Hindlimb muscle (tissue), 1 donor: ENCODE measurements at regions not wholly inside any gene's neighbourhood (a gene's known extent, or its start where the extent isn't known, plus 50 kb on each side); places are given as distances from the start of the nearest gene placed in this dataset.

Source experiments
- DNase-seq: peaks from one replicate; pipeline ENCODE4 v3.0.0-alpha.2; 2013

DNA sequence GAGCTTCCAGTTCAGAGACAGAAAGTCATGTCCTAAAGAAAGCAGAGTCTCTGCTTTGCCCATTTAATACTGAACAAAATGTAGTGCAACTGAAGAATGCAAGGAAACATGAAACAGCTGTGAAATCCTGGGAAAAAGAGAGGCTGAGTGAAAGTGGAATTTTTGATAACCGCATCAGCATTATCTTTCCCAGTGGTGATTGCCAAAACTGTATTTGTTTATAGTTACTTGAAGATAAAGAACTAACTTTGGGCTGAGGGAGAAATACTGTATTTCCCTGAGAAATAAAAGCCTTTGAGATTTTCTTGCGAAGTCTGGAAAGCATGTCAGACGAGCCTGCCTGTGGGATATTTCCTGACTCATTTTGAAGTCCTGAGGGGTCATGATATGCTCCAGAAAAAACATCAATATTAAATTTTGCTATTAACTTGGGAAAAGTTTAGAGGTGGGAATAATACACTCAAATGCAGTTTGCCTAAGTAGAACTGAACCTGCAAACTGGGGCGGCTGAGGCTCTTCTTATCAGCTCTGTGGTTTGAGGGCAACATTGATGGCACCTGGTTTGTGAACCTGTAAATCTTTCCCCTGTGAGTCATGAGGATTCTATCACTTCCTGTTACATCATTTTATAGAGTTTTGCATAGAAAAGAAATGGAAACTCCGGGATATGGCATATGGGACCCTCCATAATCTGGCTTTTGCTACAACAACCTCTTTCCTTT is 855.3 kb downstream of the MCTP2 start:
- DNase-seq = no peak

DNA sequence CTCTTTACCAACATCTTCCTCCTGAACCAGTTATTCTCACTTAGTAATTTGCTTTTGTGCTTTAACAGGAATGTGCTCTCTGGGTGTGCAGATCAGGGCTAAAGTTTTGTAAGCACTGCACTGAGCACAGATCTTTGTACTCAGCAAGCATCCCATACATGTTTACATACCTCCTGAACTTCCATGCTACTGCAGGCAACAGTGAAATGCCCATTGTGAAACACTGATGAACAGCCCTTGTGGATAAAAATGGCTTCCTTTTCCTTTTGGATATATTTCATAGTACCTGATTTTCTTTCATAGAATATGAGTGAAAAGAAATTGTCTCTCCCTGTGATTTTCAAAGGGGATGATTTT is 855.9 kb downstream of the MCTP2 start:
- no peak for DNase-seq

DNA sequence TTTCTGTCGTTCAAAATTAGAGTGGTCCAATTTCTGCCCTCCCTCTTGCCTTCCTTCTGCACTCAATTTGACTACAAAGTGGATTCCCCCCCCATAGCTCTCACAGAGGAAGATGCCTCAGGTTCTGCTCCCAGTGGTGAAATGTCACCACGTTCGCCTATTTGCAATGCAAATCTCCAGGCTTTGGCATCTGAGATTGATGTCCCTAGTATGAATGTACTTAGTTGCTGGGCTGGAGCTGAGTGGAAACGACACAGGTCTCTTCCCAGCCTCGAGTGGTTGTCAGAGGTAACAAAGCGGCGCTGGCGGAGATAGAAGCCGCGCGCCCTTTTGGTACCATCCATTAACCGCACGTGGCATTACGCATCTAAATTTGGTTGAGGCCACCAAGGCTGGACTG is 860.1 kb downstream of the MCTP2 start:
- DNase-seq = no peak

DNA sequence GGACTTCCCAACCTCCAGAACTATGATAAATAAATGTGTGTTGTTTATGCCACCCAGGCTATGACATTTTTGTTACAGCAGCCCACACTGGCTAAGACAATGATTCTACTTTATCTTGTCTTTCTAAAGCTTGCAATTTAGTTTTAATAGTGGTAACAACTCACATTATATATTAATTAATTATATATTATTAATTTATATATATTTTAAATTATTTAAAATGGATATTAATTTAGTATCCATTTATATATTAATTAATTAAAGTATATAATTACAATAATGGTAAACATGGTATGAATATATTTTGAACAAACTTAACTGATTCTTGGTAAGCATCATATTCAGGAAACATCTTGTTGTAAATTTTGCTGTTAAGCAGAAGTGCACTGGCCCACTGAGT is 863.9 kb downstream of the MCTP2 start:
- no peak for DNase-seq

DNA sequence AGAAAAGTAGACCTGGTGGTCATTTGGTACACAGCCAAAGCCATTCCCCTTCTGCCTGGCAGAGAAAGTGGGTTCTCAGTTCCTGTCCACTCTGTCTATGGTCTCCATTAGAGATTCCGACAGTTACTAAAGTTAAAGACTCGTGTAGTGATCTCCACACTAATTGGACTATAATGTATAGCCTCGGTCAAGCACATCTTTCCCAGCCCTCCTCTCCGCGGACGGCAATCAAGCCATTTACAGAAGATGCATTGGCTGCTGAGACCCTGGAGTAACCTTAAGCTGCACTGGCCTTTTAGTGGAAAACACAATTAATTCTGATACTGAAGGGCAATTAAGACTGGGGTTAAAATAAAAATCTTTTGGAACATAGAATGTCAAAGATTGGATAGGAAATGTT is 865.3 kb downstream of the MCTP2 start:
- DNase-seq = no peak

DNA sequence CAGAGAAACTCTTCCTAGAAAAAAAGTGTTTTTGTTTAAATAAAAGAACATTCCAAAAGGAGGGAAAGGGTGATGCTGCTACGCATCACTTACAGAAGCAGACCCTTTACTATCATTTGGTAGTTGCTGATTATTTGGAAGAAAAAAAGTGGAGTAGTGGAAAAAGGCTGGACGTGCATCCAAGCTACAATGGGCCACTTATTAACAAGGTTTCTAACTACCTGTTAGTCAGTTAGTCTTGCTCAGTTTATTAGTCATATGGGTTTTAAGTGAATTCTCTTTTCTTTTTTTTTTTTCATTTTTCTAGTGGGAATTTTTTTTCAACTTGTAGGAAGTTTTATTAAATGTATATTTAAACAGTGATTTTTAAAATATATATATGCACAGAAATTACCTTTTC is 866.0 kb downstream of the MCTP2 start:
- no peak for DNase-seq

DNA sequence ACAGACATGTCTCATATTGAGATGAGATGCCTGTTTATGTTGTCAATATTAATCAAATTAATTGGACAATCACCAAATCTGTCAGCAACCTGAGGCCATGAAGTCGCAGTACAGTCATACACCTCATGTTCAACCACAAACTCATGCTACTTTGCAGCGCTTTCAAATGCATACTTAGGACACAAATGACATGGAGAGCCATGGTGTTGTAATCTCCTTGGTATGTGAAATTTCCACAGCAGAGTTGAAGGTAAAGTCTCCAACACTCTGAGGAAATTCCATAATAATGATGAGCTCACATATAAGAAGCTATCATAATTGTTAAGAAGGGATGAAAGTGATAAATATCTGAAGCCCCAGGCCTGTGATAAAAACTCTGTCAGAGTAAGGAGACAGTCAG is 873.9 kb downstream of the MCTP2 start:
- no peak for DNase-seq

DNA sequence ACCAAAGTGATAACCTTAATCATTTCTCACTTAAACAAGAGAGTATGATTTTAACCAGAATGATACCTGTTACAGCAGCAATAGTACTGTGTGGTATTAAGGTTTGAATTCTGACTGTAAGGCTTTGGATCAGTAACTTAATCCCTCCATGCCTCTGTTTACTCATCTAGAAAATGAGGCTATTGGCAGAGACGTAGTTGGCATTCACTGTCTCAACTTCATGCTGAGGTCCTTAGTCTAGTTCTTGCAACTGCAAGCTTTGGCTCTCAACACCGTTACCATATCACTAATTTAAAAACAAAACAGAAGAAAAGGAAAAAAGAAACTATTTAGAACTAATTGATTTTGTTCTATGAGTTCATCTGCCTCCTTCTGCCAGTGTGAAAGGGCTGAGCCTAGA is 875.4 kb downstream of the MCTP2 start:
- DNase-seq = no peak

DNA sequence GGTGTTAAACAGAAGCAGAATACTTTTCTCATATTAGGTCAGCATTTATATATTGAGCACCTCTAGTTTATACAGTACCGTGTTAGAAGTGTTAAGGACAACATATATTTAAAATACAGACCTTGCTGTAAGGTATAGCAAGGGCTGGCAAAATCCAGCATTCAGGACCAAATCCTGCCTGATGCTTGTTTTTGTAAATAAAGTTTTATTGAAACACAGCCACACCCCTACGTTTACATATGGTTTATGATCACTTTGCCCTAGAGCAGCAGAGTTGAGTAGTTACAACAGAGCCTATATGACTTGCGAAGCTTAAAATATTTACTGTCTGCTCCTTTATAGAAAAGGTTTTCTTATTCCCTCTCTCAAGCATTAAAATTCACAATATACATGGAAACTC is 877.3 kb downstream of the MCTP2 start:
- DNase-seq = no peak

DNA sequence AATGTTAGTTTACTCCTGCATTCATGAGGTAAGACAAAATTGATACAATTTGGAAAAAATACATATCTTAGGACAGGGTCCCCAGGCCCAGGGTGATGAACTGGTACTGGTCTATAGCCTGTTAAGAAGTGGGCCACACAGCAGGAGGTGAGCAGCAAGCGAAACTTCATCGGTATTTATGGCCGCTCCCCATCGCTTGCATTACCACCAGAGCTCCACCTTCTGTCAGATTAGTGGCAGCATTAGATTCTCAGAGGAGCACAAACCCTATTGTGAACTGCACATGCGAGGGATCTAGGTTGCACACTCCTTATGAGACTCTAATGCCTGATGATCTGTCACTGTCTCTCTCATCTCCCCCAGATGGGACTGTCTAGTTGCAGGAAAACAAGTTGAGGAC is 880.6 kb downstream of the MCTP2 start:
- DNase-seq = no peak

DNA sequence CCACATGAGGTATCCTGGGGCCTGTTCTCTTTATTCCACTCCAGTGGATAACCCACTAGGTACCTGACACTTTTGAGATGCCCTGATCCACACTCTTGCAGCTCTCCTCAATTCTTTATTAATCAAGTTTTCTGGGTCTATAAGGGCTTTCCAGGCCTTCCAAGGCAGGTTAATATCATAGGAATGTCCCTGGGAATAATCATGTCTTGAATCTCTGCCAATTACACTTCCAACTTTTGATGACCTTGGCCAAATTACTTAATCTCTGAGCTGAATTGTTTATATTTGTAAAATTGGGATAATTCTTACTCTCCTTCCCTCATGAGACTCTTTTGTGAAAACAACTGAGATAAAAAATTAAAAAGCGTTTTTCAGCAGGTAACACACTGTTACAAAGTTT is 881.7 kb downstream of the MCTP2 start:
- no peak for DNase-seq

DNA sequence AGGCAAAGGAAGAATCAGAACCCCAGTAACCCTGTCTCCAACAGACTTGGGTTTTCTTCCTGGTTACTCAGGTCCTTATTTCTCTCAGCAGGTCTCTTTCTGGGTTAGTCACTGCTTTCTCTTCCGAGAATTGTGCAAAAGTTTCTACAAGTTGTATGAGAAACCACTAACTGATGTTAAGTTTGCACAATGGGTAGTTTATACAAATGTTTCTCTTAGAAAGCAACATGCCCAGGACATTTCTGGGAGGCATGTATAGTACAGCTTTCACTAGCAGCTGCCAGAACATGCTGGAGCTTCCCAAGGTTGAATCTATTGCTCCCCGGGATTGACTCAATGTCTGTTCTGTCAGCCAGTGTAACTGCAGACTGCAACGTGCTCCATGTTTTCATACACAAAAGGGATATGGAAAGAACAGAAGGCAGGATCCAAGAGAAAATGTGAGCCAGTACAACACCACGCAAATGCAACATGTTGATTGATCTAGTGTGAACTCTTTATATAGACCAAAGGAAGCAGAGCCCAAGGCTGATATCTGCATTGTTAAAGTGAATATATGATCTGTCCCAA is 887.8 kb downstream of the MCTP2 start:
- no peak for DNase-seq

DNA sequence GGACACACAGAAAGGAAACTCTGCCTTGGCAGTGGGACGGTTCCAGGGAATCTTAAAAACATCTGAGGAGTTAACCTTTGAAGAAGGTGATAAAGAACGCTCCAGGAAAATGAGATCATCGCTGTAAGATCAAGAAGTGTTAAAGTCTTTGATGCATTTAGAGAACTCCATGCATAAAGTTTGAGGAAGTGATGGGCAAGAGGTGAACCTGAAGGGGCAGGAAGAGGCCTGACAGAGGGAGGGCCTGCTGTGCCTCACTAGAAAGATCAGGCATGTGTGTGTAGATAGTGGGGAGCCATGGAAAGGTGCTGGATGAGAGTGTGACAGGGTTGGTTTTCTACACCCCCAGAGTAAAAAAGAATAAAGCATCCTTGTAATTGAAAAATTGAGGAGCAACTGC is 889.2 kb downstream of the MCTP2 start:
- no peak for DNase-seq

DNA sequence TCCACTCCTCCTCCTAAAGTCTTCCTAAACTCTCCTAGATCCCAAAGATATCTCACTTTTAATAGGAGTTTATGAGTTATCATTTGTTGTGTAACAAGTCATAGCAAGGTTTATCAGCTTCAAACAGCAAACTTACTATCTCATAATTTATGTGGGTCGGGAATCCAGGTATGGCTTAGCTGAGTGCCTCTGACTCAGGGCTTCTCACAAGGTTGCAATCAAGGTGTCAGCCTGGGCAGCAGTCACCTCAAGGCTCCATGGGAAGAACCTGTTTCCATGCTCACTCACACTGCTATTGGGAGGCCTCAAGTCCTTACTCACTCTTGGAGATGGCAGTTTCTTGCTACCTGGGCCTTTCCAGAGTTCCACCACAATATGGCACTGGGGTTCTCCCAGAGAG is 889.8 kb downstream of the MCTP2 start:
- DNase-seq = no peak

DNA sequence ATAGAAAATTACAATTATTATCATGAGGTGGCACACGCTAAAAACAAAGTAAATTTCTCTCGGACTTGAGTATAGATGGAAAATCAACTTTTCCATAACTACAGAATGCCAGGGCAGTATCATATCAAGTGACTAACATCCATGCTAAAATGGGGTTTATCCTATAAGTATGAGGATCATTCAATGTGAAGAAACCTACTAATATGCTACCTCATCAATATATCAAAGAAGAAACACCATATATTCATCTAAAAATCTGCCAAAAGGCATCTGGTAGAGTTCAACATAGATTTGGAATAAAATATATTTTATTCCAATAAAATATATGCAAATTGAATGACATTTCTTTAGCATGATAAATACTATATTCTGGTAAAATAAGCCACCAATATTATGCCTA is 894.4 kb downstream of the MCTP2 start:
- no peak for DNase-seq

DNA sequence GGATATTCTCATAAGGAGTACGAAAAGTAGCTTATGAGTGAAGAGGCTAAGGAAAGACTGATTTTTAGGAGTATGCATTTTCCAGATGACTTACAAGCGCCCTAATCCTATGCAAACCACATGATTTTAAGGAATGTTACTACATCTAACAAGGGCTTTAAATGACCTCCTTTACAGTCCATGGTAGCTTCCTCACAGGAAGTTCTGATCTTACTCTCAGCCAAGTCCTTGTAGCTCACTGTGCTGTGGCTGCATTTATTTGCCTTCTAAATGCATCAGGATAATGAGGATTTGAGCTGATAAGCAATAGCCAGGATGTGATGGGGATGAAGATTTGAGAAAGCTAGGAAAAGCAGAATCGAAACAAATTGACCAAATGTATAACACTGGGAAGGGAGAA is 896.0 kb downstream of the MCTP2 start:
- no peak for DNase-seq

DNA sequence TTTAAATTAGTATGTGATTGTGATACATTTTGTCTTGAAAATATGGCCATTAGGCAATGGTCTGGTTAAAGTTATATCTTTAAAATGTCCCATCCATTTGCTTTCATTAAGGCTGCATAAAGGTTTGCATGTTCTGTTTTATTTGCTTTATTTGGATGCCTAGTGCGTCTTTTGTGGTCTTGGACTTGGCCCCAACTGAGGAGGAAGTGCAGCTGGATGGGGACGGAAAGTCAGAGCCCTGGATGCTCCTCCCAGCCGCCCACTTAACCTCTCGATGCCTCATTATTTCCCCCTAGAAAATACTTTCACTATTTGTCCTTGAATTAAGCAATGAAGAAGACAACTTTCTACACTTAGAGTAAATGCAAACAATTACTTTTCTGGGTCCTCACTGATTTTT is 898.2 kb downstream of the MCTP2 start:
- DNase-seq = peak; percentile 52

DNA sequence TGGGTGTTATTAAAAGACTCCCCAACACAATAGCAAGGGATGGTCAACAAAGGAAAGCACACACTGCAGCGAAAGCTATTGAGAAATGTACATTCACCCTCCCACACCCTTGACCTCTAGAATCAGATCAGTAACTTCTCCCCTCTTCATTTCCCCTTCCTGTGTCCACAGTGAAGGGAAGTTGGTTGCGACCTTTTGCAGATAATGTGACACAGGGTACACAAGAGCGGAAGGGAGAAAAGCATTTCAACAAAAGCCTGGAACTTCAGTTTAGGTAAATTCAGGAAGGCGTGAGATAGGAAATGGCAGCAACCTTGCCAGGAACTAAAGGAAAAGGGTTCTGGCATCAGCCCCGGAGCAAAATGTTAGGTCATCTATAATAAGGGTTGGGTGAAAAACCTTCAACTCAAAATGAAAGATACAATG is 899.8 kb downstream of the MCTP2 start:
- DNase-seq = no peak

DNA sequence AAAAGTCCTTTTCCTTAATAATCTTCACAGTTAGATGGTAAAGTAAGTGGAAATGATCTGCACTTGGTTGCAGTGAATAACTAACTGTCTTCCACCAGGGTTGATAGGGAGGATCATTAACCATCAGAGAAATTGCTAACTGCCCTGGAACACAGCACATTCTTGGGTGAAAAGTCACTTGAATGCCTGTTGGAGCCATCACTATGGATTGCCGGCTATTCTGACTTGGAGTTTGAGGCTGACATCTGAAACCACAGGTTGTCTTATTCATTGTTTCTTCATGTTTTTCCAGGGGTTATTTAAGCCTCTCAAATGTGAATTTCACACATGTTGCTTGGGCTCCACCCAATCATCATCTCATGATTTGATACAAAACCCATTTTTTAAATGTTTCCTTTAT is 901.4 kb downstream of the MCTP2 start:
- no peak for DNase-seq

DNA sequence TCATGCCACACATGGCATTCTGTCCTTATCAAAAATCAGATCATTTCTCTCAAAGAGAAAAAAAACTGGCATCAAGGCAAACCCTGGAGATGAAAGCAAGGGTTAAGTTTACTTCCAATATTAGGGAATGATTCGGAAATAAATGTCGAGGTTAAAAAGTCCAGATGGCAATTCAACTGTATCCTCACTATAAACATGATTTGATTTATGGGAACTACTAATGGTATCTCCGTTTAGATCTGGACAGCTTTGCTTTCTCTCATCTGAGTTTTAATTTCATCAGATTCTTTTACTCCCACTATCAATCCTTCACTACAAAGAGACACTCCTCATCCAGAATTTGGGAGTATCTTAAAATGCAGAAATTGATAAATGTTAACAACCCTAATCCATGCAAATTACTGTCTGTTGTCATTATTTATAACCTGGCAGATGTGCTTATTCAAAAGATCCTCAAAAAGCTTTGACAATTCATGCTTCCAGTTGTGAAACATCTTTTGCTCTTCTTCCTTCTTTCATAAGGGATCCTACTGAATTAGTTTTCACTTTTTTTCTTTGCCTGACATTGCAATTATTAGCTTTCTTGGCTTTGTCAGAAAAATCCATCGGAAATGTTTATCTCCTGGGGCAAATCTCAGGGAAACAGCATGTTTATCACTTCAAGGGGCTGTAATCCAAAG is 903.2 kb downstream of the MCTP2 start:
- no peak for DNase-seq

DNA sequence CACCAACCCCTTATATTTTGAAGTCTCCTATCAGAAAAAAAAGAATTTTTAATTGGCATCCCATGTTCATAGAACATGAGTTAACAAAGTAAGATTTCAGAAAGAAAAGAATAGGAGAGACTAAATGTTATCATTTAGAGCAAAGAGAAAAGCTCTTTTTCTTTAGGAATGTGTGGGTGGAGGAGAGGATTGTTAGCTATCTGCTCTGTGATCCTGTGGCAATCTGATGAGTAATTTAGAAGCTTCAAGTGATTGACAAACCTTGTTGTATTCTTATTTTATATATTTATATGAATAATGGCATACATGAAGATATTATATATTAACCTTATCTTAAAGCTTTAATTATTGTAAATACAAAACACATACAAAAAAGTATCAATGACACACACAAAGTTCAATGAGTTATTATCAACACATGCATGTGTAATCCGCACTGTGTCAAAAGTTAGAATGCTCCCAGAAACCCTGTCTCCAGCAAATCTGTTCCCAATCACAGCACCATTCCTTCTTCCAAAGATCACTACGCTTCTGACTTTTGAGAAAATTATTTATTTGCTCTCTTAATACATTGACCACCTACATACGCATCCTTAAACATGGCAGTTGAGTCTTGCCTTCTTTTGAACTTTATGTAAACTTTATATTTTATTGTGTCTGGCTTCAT is 907.4 kb downstream of the MCTP2 start:
- DNase-seq = no peak

DNA sequence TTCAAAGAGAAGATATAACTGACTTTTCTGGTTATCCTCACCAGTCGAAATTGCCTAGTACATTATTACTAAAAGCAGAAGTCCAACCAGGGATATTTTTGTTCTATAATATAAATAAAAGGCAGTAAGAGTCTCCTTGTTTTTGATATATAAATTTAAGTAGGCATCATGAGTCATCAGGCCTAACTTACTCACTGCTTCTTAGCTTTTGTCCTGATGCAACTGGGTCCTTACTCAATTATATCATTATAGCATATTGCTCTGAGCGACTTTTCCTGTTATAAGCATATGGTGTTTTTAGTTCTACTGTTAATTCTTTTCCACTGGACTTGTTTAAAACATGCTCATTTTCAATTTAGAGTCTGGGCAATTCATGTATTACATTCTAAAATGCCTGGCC is 910.1 kb downstream of the MCTP2 start:
- no peak for DNase-seq

DNA sequence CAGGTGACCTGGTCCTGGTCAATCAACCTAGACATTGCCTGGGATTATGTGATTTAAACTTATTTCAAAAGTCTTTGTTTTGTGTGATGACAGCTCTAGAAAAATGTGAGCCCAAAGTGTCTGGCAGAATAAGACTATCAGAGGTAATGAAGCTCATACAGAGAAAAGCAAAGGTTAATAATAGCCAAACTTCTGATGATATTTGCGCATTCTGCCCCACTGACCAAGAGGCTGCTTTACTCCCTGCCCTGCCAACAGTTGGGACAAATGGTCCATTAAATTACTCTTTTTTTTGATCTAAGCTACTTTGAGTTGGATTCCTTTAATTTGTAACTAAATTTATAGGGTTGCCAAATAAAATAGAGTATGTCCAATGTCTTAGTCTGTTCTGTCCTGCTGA is 911.2 kb downstream of the MCTP2 start:
- DNase-seq = no peak

DNA sequence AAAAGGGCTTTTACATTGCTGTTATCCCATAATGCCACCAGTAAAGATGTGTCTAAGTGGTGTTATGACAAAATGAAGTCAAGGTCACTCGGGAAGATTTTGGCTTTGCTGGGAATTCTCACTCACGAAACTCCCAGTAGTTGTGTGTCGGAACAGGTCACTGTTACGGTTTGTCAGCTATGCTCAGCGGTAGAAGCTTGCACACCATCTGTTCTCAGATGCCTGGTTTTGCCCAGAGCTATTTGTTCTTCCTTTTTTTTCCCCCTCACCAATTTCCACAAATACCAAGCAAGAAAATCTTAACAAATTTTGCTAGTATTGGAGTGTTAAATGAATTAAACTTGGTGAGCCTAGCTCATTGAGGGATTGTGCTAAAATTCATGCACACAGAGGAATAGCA is 915.1 kb downstream of the MCTP2 start:
- no peak for DNase-seq
